ENCODE measurements at regions not wholly inside any gene's neighbourhood (a gene's known extent, or its start where the extent isn't known, plus 50 kb on each side); places are given as distances from the start of the nearest gene placed in this dataset.
"Not testable (repeated sequence)": the region's sequence is repeated elsewhere in the genome, so short reads cannot be mapped to it uniquely, and the experiment has no call there.

DNA sequence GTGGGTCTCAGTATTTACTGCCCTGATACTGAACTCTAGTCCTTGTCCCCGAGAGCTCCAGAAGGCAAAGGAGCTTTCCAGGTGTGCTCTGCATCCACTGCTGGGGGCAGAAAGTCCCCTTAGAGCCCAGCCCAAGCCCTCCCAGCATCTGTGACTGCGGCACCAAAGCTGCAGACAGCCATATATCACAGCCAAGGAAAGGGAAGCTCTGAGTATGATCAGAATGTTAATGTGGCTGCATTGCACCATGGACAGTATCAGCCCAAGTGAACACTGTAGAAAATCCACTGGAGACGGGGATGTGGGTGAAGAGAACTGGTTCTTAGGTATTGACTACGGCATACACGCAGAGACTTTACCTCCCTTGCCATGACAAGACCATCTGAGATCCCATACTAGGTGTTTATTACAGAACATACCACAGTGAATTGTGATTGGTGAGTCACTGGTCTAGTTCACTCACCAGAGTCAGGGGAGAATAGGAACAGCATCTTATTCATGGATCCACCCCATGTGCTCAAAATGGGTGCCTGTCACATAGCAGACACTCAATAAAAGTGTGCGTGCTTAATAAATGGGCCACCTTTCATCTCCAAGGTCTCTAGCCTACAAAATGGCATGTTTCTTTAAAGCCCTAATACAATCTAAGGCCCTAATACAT, 170.3 kb downstream of the HHIPL2 start:
- no peak for TF ChIP-seq YY1 (IDR thresholded peaks at IDR 0.05; ENCODE audit: insufficient read depth, insufficient read length)
- no peak for TF ChIP-seq ZNF274 (IDR thresholded peaks at IDR 0.05; ENCODE audit: low read depth, low read length)
- TF ChIP-seq SUZ12 (IDR thresholded peaks at IDR 0.05; ENCODE audit: extremely low read depth, insufficient read depth, insufficient read length): no peak
- H3K9ac ChIP-seq (ENCODE audit: insufficient read length, low read depth): no peak overlapping the region
- no peaks in the 10 kb centered on the region for H3K9me3 ChIP-seq (ENCODE audit: insufficient read depth, low read length)
- DNase-seq (ENCODE audit: low read depth, low spot score): no peak
- no peaks in the 10 kb centered on the region for H3K4me1 ChIP-seq (ENCODE audit: insufficient read depth, insufficient read length)
- no peaks in the 10 kb centered on the region for H3K27me3 ChIP-seq (ENCODE audit: insufficient read depth, insufficient read length)
- no peaks in the 10 kb centered on the region for H3K36me3 ChIP-seq (ENCODE audit: insufficient read depth, insufficient read length, low read length)
- no peak overlapping the region for H3K4me3 ChIP-seq (ENCODE audit: insufficient read length, low read depth)

DNA sequence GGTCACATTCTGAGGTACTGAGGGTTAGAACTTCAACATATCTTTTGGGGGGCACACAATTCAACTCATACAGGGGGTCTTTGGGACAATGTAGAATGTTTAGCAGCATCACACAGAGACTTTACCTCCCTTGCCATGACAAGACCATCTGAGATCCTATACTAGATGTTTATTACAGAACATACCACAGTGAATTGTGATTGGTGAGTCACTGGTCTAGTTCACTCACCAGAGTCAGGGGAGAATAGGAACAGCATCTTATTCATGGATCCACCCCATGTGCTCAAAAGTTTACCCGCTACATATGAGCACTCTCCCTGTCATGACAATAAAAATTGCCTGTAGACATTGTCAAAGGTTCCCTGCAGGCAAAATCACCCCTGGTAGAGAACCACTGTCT, 171.1 kb downstream of the HHIPL2 start:
- DNase-seq (ENCODE audit: low read depth, low spot score); H3K4me3 ChIP-seq (ENCODE audit: insufficient read length, low read depth); H3K27me3 ChIP-seq (ENCODE audit: insufficient read depth, insufficient read length); H3K4me1 ChIP-seq (ENCODE audit: insufficient read depth, insufficient read length); H3K9ac ChIP-seq (ENCODE audit: insufficient read length, low read depth); H3K36me3 ChIP-seq (ENCODE audit: insufficient read depth, insufficient read length, low read length); H3K9me3 ChIP-seq (ENCODE audit: insufficient read depth, low read length): not testable (repeated sequence)

DNA sequence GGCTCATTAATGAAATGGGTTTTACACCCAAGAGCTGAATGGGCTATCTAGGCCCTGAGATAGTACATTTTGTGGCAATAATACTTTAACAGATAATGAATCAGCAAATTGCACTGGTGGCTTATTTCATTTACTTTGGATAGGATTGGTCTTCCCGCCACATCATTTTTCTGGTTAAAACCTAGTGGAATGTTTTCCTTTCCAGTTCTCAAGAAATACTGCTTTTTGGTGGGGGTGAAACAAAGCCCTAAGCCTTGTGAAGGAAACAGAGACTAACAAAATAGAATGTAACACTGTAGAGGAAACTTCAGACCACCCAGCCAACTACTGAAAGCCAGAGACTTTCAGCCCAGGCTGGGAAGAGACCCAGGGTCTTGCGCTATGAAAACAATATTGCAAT, 172.2 kb downstream of the HHIPL2 start:
- Histone ChIP-seq H3K9ac (ENCODE audit: insufficient read length, low read depth) (no peak overlapping the region), H3K36me3 (ENCODE audit: insufficient read depth, insufficient read length, low read length) (no peaks in the 10 kb centered on the region), H3K4me1 (ENCODE audit: insufficient read depth, insufficient read length) (no peaks in the 10 kb centered on the region), H3K9me3 (ENCODE audit: insufficient read depth, low read length) (no peaks in the 10 kb centered on the region), H3K4me3 (ENCODE audit: insufficient read length, low read depth) (no peak overlapping the region), H3K27me3 (ENCODE audit: insufficient read depth, insufficient read length) (no peaks in the 10 kb centered on the region)
- TF ChIP-seq ZNF274 (IDR thresholded peaks at IDR 0.05; ENCODE audit: low read depth, low read length) (no peak), YY1 (IDR thresholded peaks at IDR 0.05; ENCODE audit: insufficient read depth, insufficient read length) (no peak), SUZ12 (IDR thresholded peaks at IDR 0.05; ENCODE audit: extremely low read depth, insufficient read depth, insufficient read length) (no peak)
- no peak for DNase-seq (ENCODE audit: low read depth, low spot score)

DNA sequence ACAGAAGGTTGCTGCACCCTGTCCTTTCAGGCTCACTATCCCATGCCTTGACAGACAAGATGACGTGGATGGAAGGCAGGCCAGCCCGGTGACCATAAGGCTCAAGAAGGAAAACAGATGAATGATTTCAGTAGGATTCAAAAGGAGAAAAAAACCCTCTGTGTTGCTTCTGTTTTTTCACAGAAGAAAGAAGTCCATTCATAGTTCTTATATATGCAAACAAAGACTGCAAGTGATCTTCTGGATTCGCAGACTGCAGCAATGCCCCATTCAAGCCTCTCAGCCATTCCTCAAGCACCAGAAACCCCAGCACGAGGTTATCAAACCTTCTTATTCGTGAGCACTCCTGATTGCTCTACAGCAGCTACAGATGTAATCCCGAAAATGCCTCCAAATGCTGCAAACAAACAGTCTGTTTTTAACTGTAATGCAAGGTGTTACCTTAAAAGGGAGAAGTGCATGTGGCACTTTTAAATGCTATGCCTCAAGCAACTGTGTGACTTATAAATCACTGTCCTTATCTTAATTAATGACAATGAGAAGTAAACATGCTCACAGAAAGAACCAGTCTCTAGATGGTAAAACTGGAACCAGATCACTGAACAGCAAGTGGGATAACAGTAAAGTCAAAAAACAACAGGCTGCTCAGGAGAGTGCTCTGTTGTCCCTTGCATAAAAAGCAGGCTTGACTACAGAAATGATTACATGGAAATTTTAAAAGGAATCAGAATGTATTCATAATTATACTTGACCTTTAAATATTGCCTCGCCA, 173.9 kb downstream of the HHIPL2 start:
- no peaks in the 10 kb centered on the region for H3K9me3 ChIP-seq (ENCODE audit: insufficient read depth, low read length)
- H3K9ac ChIP-seq (ENCODE audit: insufficient read length, low read depth): no peak overlapping the region
- no peak overlapping the region for H3K4me3 ChIP-seq (ENCODE audit: insufficient read length, low read depth)
- no peaks in the 10 kb centered on the region for H3K27me3 ChIP-seq (ENCODE audit: insufficient read depth, insufficient read length)
- DNase-seq (ENCODE audit: low read depth, low spot score): no peak
- TF ChIP-seq SUZ12 (IDR thresholded peaks at IDR 0.05; ENCODE audit: extremely low read depth, insufficient read depth, insufficient read length) (no peak), ZNF274 (IDR thresholded peaks at IDR 0.05; ENCODE audit: low read depth, low read length) (no peak)
- no peaks in the 10 kb centered on the region for H3K36me3 ChIP-seq (ENCODE audit: insufficient read depth, insufficient read length, low read length)
- H3K4me1 ChIP-seq (ENCODE audit: insufficient read depth, insufficient read length): no peaks in the 10 kb centered on the region

DNA sequence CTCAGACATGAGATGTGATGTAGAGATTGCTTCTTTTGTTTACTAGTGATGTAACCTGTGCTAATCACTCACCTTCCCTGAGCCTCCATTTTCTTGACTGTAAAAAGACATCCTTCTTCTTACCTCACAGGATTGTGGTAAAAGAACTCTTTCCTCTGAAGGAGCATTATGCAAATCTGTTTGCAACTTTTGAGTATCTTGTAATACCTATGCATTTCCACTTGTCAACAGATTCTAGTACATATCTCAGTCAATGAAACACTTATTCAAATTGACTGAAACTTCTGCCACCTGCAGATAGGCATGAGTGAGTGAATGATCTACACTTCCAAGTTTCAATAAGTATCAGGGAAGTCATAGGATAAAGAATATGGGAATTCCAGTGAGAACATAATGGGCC, 174.7 kb downstream of the HHIPL2 start:
- no peak overlapping the region for H3K9ac ChIP-seq (ENCODE audit: insufficient read length, low read depth)
- TF ChIP-seq YY1 (IDR thresholded peaks at IDR 0.05; ENCODE audit: insufficient read depth, insufficient read length) (no peak), SUZ12 (IDR thresholded peaks at IDR 0.05; ENCODE audit: extremely low read depth, insufficient read depth, insufficient read length) (no peak), ZNF274 (IDR thresholded peaks at IDR 0.05; ENCODE audit: low read depth, low read length) (no peak)
- no peaks in the 10 kb centered on the region for H3K27me3 ChIP-seq (ENCODE audit: insufficient read depth, insufficient read length)
- no peaks in the 10 kb centered on the region for H3K9me3 ChIP-seq (ENCODE audit: insufficient read depth, low read length)
- no peaks in the 10 kb centered on the region for H3K36me3 ChIP-seq (ENCODE audit: insufficient read depth, insufficient read length, low read length)
- H3K4me1 ChIP-seq (ENCODE audit: insufficient read depth, insufficient read length): no peaks in the 10 kb centered on the region
- no peak for DNase-seq (ENCODE audit: low read depth, low spot score)
- H3K4me3 ChIP-seq (ENCODE audit: insufficient read length, low read depth): no peak overlapping the region

DNA sequence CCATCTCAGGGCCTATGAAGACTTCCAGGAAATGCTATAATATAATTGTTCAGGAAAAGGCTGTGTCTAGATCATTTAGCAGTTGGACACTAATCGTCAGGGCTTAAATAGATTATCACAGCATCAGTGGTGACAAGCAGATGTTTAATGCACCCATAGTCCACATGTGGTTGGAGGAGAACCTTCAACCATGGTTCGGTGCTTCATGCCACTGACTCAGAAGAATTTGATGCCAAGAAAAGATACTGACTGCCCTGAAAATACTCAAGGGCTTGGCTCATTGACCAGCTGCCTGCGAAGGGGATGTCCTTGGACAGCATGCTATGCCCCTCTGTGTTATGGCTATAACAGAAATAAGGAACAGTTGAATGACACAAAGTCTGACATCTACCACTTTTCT, 175.7 kb downstream of the HHIPL2 start:
- no peaks in the 10 kb centered on the region for H3K36me3 ChIP-seq (ENCODE audit: insufficient read depth, insufficient read length, low read length)
- H3K27me3 ChIP-seq (ENCODE audit: insufficient read depth, insufficient read length): no peaks in the 10 kb centered on the region

DNA sequence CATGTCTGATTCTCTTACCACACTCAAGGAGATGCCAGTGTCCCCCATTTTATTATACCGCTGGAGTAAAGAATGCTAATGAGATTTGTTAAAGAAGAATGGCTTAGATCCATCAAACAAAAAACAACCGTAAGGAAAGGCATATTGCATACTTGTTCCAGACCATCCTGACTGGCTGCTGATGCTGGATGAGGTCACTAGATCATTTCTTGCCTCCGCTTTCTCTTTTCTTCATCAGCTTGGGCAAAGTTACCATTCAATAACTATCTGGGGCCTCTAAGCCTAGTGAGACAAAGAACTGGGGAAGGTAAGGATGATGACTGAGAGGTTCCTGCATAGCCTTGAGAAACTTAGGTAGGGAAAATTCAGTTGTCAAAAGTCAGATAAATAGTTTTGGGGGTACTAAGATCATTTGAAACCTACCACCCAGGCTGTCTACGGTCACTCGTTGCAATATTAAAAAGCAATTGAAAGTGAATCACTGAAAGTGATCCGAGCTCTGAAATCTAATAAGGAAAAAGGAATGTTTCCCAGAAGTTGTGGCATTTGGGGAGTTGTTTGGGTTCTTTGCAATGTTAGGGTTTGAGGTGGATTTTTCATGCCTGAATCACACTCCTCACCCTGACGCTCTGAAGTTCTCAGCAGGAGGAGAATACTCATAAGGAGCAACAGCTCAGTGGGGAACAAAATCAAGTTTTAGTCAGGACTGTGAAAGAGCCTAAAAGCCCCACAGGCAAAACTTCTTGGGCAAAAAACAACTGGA, 176.8 kb downstream of the HHIPL2 start:
- H3K27me3 ChIP-seq (ENCODE audit: insufficient read depth, insufficient read length): no peaks in the 10 kb centered on the region
- no peaks in the 10 kb centered on the region for H3K9me3 ChIP-seq (ENCODE audit: insufficient read depth, low read length)
- H3K4me3 ChIP-seq (ENCODE audit: insufficient read length, low read depth): no peak overlapping the region
- no peaks in the 10 kb centered on the region for H3K4me1 ChIP-seq (ENCODE audit: insufficient read depth, insufficient read length)
- DNase-seq (ENCODE audit: low read depth, low spot score): no peak
- no peak overlapping the region for H3K9ac ChIP-seq (ENCODE audit: insufficient read length, low read depth)
- H3K36me3 ChIP-seq (ENCODE audit: insufficient read depth, insufficient read length, low read length): no peaks in the 10 kb centered on the region
- TF ChIP-seq ZNF274 (IDR thresholded peaks at IDR 0.05; ENCODE audit: low read depth, low read length) (no peak), YY1 (IDR thresholded peaks at IDR 0.05; ENCODE audit: insufficient read depth, insufficient read length) (no peak), SUZ12 (IDR thresholded peaks at IDR 0.05; ENCODE audit: extremely low read depth, insufficient read depth, insufficient read length) (no peak)

More for the DNA sequence above, 175.7 kb downstream of the HHIPL2 start:
- H3K9me3 ChIP-seq (ENCODE audit: insufficient read depth, low read length): no peaks in the 10 kb centered on the region
- no peak for TF ChIP-seq SUZ12 (IDR thresholded peaks at IDR 0.05; ENCODE audit: extremely low read depth, insufficient read depth, insufficient read length)
- no peak for TF ChIP-seq YY1 (IDR thresholded peaks at IDR 0.05; ENCODE audit: insufficient read depth, insufficient read length)
- TF ChIP-seq ZNF274 (IDR thresholded peaks at IDR 0.05; ENCODE audit: low read depth, low read length): no peak
- H3K9ac ChIP-seq (ENCODE audit: insufficient read length, low read depth): no peak overlapping the region
- no peak for DNase-seq (ENCODE audit: low read depth, low spot score)
- H3K4me3 ChIP-seq (ENCODE audit: insufficient read length, low read depth): no peak overlapping the region
- no peaks in the 10 kb centered on the region for H3K4me1 ChIP-seq (ENCODE audit: insufficient read depth, insufficient read length)

Measured in NT2/D1 (cell line).